DND-41 (cell line): ENCODE measurements at regions not wholly inside any gene's neighbourhood (a gene's known extent, or its start where the extent isn't known, plus 50 kb on each side); places are given as distances from the start of the nearest gene placed in this dataset.

ENCODE experiments used
- CTCF ChIP-seq: IDR thresholded peaks from 2 replicates; pipeline ENCODE4 v1.5.1; 2012; ENCODE audit warnings: borderline replicate concordance, low read length, moderate library complexity, mild to moderate bottlenecking; ENCODE audit not compliant: poor library complexity, severe bottlenecking; ENCODE audit errors: extremely low read depth
- EZH2 ChIP-seq: IDR thresholded peaks from 3 replicates; pipeline ENCODE4 v1.6.1; 2012; ENCODE audit warnings: borderline replicate concordance, low read depth, mild to moderate bottlenecking, moderate library complexity, low read length, inconsistent platforms; ENCODE audit not compliant: severe bottlenecking

- TF ChIP-seq CTCF, result no peak
- no peak for TF ChIP-seq EZH2
Measured at GRCh38 chr3:81898336-81898735, 136.9 kb upstream of the GBE1 start.
